Mesothelial cell of epicardium (in vitro differentiated cells): ENCODE measurements at regions not wholly inside any gene's neighbourhood (a gene's known extent, or its start where the extent isn't known, plus 50 kb on each side); places are given as distances from the start of the nearest gene placed in this dataset.

Source experiments
- DNase-seq, 2 experiments: peaks; one replicate each; pipeline ENCODE4 v3.0.0; 2021; ENCODE audit warnings: low spot score in 2 of 2; ENCODE audit not compliant: unreplicated experiment in 2 of 2
- H3K27ac Mint-ChIP-seq: 2 replicates; pipeline ENCODE4 v1.8.0; 2021; ENCODE audit warnings: mixed read lengths
- H3K27me3 Mint-ChIP-seq: 2 replicates; pipeline ENCODE4 v1.8.0; 2021; ENCODE audit warnings: low read depth, mixed read lengths
- H3K36me3 Mint-ChIP-seq: 2 replicates; pipeline ENCODE4 v1.8.0; 2021; ENCODE audit warnings: mixed read lengths
- H3K4me1 Mint-ChIP-seq: 2 replicates; pipeline ENCODE4 v1.8.0; 2021; ENCODE audit warnings: mixed read lengths
- H3K4me3 Mint-ChIP-seq: 2 replicates; pipeline ENCODE4 v1.8.0; 2021; ENCODE audit warnings: mild to moderate bottlenecking, moderate library complexity, mixed read lengths
- H3K9me3 Mint-ChIP-seq: 2 replicates; pipeline ENCODE4 v1.8.0; 2021; ENCODE audit warnings: mixed read lengths
- CTCF ChIP-seq: fragments of 200-600 bp; sonication (generic); IDR thresholded peaks from one replicate; pipeline ENCODE4 v1.5.0; 2021; ENCODE audit warnings: antibody characterized with exemption; ENCODE audit not compliant: unreplicated experiment

- Mint-ChIP-seq H3K4me3 (no peak overlapping the region), H3K9me3 (peaks cover under 1% of the 10 kb centered on the region), H3K36me3 (no peaks in the 10 kb centered on the region), H3K27me3 (no peaks in the 10 kb centered on the region), H3K27ac (no peak overlapping the region), H3K4me1 (no peaks in the 10 kb centered on the region)
- no peak for TF ChIP-seq CTCF
- DNase-seq: no peak
Observed at GRCh38 chr9:32010322-32010721, 374.1 kb upstream of the ACO1 start.

GRCh38 chr9:32011049-32011448 is 373.4 kb upstream of the ACO1 start:
- no peaks in the 10 kb centered on the region for H3K36me3 Mint-ChIP-seq
- no peak overlapping the region for H3K27ac Mint-ChIP-seq
- TF ChIP-seq CTCF: no peak
- H3K9me3 Mint-ChIP-seq: peaks cover 5% of the 10 kb centered on the region
- H3K27me3 Mint-ChIP-seq: no peaks in the 10 kb centered on the region
- DNase-seq: no peak
- no peaks in the 10 kb centered on the region for H3K4me1 Mint-ChIP-seq
- no peak overlapping the region for H3K4me3 Mint-ChIP-seq

GRCh38 chr9:32015795-32016194 is 368.6 kb upstream of the ACO1 start:
- H3K27me3 Mint-ChIP-seq: no peaks in the 10 kb centered on the region
- H3K9me3 Mint-ChIP-seq: peaks cover 10% of the 10 kb centered on the region
- no peaks in the 10 kb centered on the region for H3K4me1 Mint-ChIP-seq
- no peak overlapping the region for H3K4me3 Mint-ChIP-seq
- no peak overlapping the region for H3K27ac Mint-ChIP-seq
- no peak for TF ChIP-seq CTCF
- DNase-seq: no peak
- no peaks in the 10 kb centered on the region for H3K36me3 Mint-ChIP-seq

GRCh38 chr9:32045513-32045912 is 338.9 kb upstream of the ACO1 start:
- Mint-ChIP-seq H3K36me3 (no peaks in the 10 kb centered on the region), H3K27me3 (peaks cover 5% of the 10 kb centered on the region), H3K9me3 (no peaks in the 10 kb centered on the region), H3K27ac (no peak overlapping the region), H3K4me1 (no peaks in the 10 kb centered on the region), H3K4me3 (no peak overlapping the region)
- TF ChIP-seq CTCF: no peak
- DNase-seq: no peak

DNA sequence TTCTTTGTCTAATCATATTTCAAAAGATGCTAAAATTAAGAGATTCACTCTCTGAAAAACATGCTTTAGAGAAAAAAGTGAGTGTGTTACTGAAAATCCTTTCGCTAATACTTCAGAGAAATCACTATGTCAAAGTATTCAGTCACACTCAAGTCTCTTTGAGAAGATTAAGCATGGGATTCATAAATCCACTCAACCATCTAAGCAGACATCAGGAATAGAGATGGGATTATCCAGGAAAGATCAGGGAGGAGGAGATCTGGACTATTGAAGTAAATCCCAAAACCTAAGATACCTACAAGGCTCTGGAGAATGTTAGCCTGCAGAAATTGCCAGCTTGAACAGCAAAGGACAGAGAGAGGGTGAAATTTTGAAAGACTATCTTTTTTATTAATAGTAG is 317.2 kb upstream of the ACO1 start:
- Mint-ChIP-seq H3K27ac (no peak overlapping the region), H3K27me3 (no peaks in the 10 kb centered on the region), H3K36me3 (no peaks in the 10 kb centered on the region), H3K4me1 (no peaks in the 10 kb centered on the region), H3K9me3 (no peaks in the 10 kb centered on the region), H3K4me3 (no peak overlapping the region)
- TF ChIP-seq CTCF: no peak
- DNase-seq: no peak

GRCh38 chr9:32069169-32069813 is 315.2 kb upstream of the ACO1 start:
- no peaks in the 10 kb centered on the region for H3K36me3 Mint-ChIP-seq
- H3K9me3 Mint-ChIP-seq: no peaks in the 10 kb centered on the region
- peaks cover 1% of the 10 kb centered on the region for H3K4me1 Mint-ChIP-seq
- no peak overlapping the region for H3K27ac Mint-ChIP-seq
- no peak overlapping the region for H3K4me3 Mint-ChIP-seq
- H3K27me3 Mint-ChIP-seq: no peaks in the 10 kb centered on the region
- TF ChIP-seq CTCF: peak; percentile 42
- DNase-seq: no peak
